GM23338 (cell line): ENCODE measurements at regions not wholly inside any gene's neighbourhood (a gene's known extent, or its start where the extent isn't known, plus 50 kb on each side); places are given as distances from the start of the nearest gene placed in this dataset.

Experiments
- ATAC-seq: fragments of 200-7000 bp; cut with Tn5 transposase; 3 replicates; pipeline ENCODE4 v1.9.1; 2020
- DNase-seq: peaks from one replicate; pipeline ENCODE4 v3.0.0-alpha.2; 2015; ENCODE audit warnings: low spot score
- H2AFZ ChIP-seq: fragments of 200-600 bp; sonication (generic); 2 replicates; pipeline ENCODE4 v1.8.0; 2016; ENCODE audit warnings: antibody characterized with exemption, mild to moderate bottlenecking, moderate library complexity
- H3F3A ChIP-seq: fragments of 200-600 bp; sonication (generic); replicated peaks from 2 replicates; pipeline ENCODE4 v1.8.0; 2017; ENCODE audit warnings: antibody characterized with exemption, mixed run types, low read depth
- H3K27ac ChIP-seq: fragments of 200-600 bp; sonication (generic); 2 replicates; pipeline ENCODE4 v1.6.1; 2016; ENCODE audit warnings: low read depth
- H3K27me3 ChIP-seq: fragments of 200-600 bp; sonication (generic); 2 replicates; pipeline ENCODE4 v1.8.0; 2016; ENCODE audit warnings: mild to moderate bottlenecking, mixed run types, moderate library complexity; ENCODE audit not compliant: insufficient read depth
- H3K36me3 ChIP-seq: fragments of 200-600 bp; sonication (generic); 2 replicates; pipeline ENCODE4 v1.8.0; 2016; ENCODE audit warnings: mild to moderate bottlenecking; ENCODE audit not compliant: insufficient read depth
- H3K4me1 ChIP-seq: fragments of 200-600 bp; sonication (generic); 2 replicates; pipeline ENCODE4 v1.8.0; 2016; ENCODE audit warnings: mild to moderate bottlenecking, moderate library complexity; ENCODE audit not compliant: insufficient read depth
- H3K4me2 ChIP-seq: fragments of 200-600 bp; sonication (generic); 2 replicates; pipeline ENCODE4 v1.7.1; 2017; ENCODE audit warnings: mixed run types
- H3K4me3 ChIP-seq: fragments of 200-600 bp; sonication (generic); 2 replicates; pipeline ENCODE4 v1.6.1; 2016; ENCODE audit warnings: mixed run types
- H3K79me2 ChIP-seq: fragments of 200-600 bp; sonication (generic); replicated peaks from 2 replicates; pipeline ENCODE4 v1.8.0; 2017; ENCODE audit warnings: mild to moderate bottlenecking; ENCODE audit not compliant: insufficient read depth
- H3K9me2 ChIP-seq: fragments of 200-600 bp; sonication (generic); 2 replicates; pipeline ENCODE4 v1.8.0; 2017; ENCODE audit not compliant: insufficient read depth
- H4K20me1 ChIP-seq: fragments of 200-600 bp; sonication (generic); replicated peaks from 2 replicates; pipeline ENCODE4 v1.8.0; 2017; ENCODE audit warnings: mild to moderate bottlenecking; ENCODE audit not compliant: insufficient read depth
- H3K27ac Mint-ChIP-seq: 2 replicates; pipeline ENCODE4 v1.8.0; 2020; ENCODE audit warnings: inconsistent platforms, mild to moderate bottlenecking, moderate library complexity, mixed read lengths
- H3K27me3 Mint-ChIP-seq: 3 replicates; pipeline ENCODE4 v1.8.0; 2022; ENCODE audit warnings: low read depth, mild to moderate bottlenecking, moderate library complexity, mixed read lengths, inconsistent platforms; ENCODE audit not compliant: insufficient read depth, poor library complexity
- H3K36me3 Mint-ChIP-seq: 3 replicates; pipeline ENCODE4 v1.8.0; 2021; ENCODE audit warnings: low read depth, mild to moderate bottlenecking, inconsistent platforms, moderate library complexity, mixed read lengths
- H3K4me1 Mint-ChIP-seq: 3 replicates; pipeline ENCODE4 v1.8.0; 2020; ENCODE audit warnings: mild to moderate bottlenecking, inconsistent platforms, mixed read lengths
- H3K4me3 Mint-ChIP-seq: 3 replicates; pipeline ENCODE4 v1.8.0; 2021; ENCODE audit warnings: moderate library complexity, mild to moderate bottlenecking, inconsistent platforms, mixed read lengths
- H3K9me3 Mint-ChIP-seq: 3 replicates; pipeline ENCODE4 v1.8.0; 2020; ENCODE audit warnings: moderate library complexity, mild to moderate bottlenecking, inconsistent platforms, mixed read lengths
- CREB1 ChIP-seq: fragments of 250-450 bp; sonication (Bioruptor Pico); IDR thresholded peaks from 2 replicates; pipeline ENCODE4 v1.5.0; 2020; ENCODE audit warnings: low read depth, mild to moderate bottlenecking, moderate library complexity
- CTCF ChIP-seq, 2 experiments: fragments of 200-600 bp in 1 of 2; sonication (generic) in 1 of 2; conservative IDR thresholded peaks; 2 replicates each; pipeline versions ENCODE4 v1.5.1 to v1.6.1; 2016 to 2017; ENCODE audit warnings: antibody characterized with exemption in 2 of 2, low read depth in 2 of 2, mild to moderate bottlenecking in 2 of 2, moderate library complexity in 1 of 2
- ETS1 ChIP-seq: IDR thresholded peaks from 2 replicates; pipeline ENCODE4 v1.6.1; 2016; ENCODE audit warnings: antibody characterized with exemption
- EZH2 ChIP-seq: fragments of 200-600 bp; sonication (generic); IDR thresholded peaks from one replicate; pipeline ENCODE4 v1.8.0; 2017; ENCODE audit warnings: antibody characterized with exemption, mild to moderate bottlenecking, low read depth; ENCODE audit not compliant: unreplicated experiment
- EZH2phosphoT487 ChIP-seq: fragments of 200-600 bp; sonication (generic); IDR thresholded peaks from one replicate; pipeline ENCODE4 v1.8.1; 2018; ENCODE audit warnings: antibody characterized with exemption; ENCODE audit not compliant: unreplicated experiment
- NANOG ChIP-seq: IDR thresholded peaks from 2 replicates; pipeline ENCODE4 v1.6.1; 2016; ENCODE audit warnings: antibody characterized with exemption, borderline replicate concordance
- POLR2AphosphoS5 ChIP-seq: IDR thresholded peaks from 2 replicates; pipeline ENCODE4 v1.6.1; 2016; ENCODE audit warnings: antibody characterized with exemption, low read depth
- REST ChIP-seq: IDR thresholded peaks from one replicate; pipeline ENCODE4 v1.6.1; 2018; ENCODE audit warnings: antibody characterized with exemption; ENCODE audit not compliant: unreplicated experiment
- STAT1 ChIP-seq: IDR thresholded peaks from one replicate; pipeline ENCODE4 v1.6.1; 2016; ENCODE audit warnings: antibody characterized with exemption; ENCODE audit not compliant: unreplicated experiment

- TF ChIP-seq CTCF (conservative IDR thresholded peaks at IDR 0.05; ENCODE audit: low read depth in 2 of 2) (no peak), STAT1 (no peak), CREB1 (CRISPR knock-in tag) (no peak), EZH2phosphoT487 (no peak)
Measured at GRCh38 chr4:184548316-184548647, 73.9 kb upstream of the IRF2 start (continued).

- H4K20me1 ChIP-seq = no peaks in the 10 kb centered on the region
- no peak overlapping the region for H3K4me3 ChIP-seq
- no peak overlapping the region for H3K27ac ChIP-seq
- H3K4me1 ChIP-seq = peaks cover 5% of the 10 kb centered on the region; the same call in 1 of the 2 replicates
- H2AFZ ChIP-seq = no peak overlapping the region
- no peak for ATAC-seq
- DNase-seq = no peak
- no peak overlapping the region for H3K4me2 ChIP-seq
- no peaks in the 10 kb centered on the region; the same call in 1 of the 2 replicates for H3K9me2 ChIP-seq
- H3F3A ChIP-seq = no peaks in the 10 kb centered on the region
- no peaks in the 10 kb centered on the region for H3K36me3 Mint-ChIP-seq
- H3K4me1 Mint-ChIP-seq = peaks cover 11% of the 10 kb centered on the region
- H3K27ac Mint-ChIP-seq = no peak overlapping the region
- no peak overlapping the region for H3K4me3 Mint-ChIP-seq
- no peaks in the 10 kb centered on the region; the same call in 2 of the 3 replicates for H3K9me3 Mint-ChIP-seq
- peaks cover 8% of the 10 kb centered on the region for H3K27me3 Mint-ChIP-seq
- no peaks in the 10 kb centered on the region; the same call in 1 of the 2 replicates for H3K36me3 ChIP-seq
- no peaks in the 10 kb centered on the region for H3K27me3 ChIP-seq
- H3K79me2 ChIP-seq = no peaks in the 10 kb centered on the region
- TF ChIP-seq REST = no peak
- TF ChIP-seq STAT1 = no peak
- TF ChIP-seq POLR2AphosphoS5 = no peak
- TF ChIP-seq ETS1 = no peak
- no peak for TF ChIP-seq CTCF (conservative IDR thresholded peaks at IDR 0.05; ENCODE audit: low read depth in 2 of 2)
- no peak for TF ChIP-seq NANOG
- TF ChIP-seq CREB1 (CRISPR knock-in tag) = no peak
- TF ChIP-seq EZH2 = no peak
Measured at GRCh38 chr4:184544788-184545409, 70.5 kb upstream of the IRF2 start.
